IMR-90 (cell line): ENCODE measurements at regions not wholly inside any gene's neighbourhood (a gene's known extent, or its start where the extent isn't known, plus 50 kb on each side); places are given as distances from the start of the nearest gene placed in this dataset.

Experiments used
- ATAC-seq: fragments of 200-7000 bp; cut with Tn5 transposase; 2 replicates; pipeline ENCODE4 v1.9.1; 2020; ENCODE audit warnings: low read depth, mild to moderate bottlenecking, moderate library complexity
- BruUV-seq: library from RNA; stranded (reverse); fragments of 400-500 nt; replicated peaks from 2 replicates; lab custom pipeline; 2021; lab: Mats Ljungman, UMichigan
- CTCF ChIA-PET: fragments of 300-600 bp; formaldehyde crosslinking; extraction: SDS; loops from one replicate; lab custom pipeline; 2021; ENCODE audit warnings: antibody characterized with exemption; lab: Yijun Ruan, JAX
- POLR2A ChIA-PET: fragments of 300-600 bp; sonication (Branson Sonifier 250); formaldehyde crosslinking; loops from one replicate; lab custom pipeline; 2022; ENCODE audit warnings: antibody characterized with exemption; ENCODE audit not compliant: unreplicated experiment; lab: Charles Lee
- DNase-seq: peaks from one replicate; pipeline ENCODE4 v3.0.0; 2013
- H2AFZ ChIP-seq: replicated peaks from 2 replicates; pipeline ENCODE3; 2013; ENCODE audit warnings: low read length, mild to moderate bottlenecking; ENCODE audit not compliant: poor library complexity
- H2AK5ac ChIP-seq: 2 replicates; pipeline ENCODE4 v1.6.1; 2013; ENCODE audit warnings: low read depth, low read length, inconsistent platforms
- H2AK9ac ChIP-seq: replicated peaks from 2 replicates; pipeline ENCODE3; 2013; ENCODE audit warnings: mild to moderate bottlenecking, low read depth, low read length, moderate library complexity; ENCODE audit not compliant: poor library complexity
- H2BK120ac ChIP-seq: 2 replicates; pipeline ENCODE4 v1.6.1; 2013; ENCODE audit warnings: low read depth, low read length, inconsistent platforms
- H2BK15ac ChIP-seq: 3 replicates; pipeline ENCODE4 v1.6.1; 2013; ENCODE audit warnings: low read depth, low read length, inconsistent platforms
- H2BK20ac ChIP-seq: 2 replicates; pipeline ENCODE4 v1.6.1; 2013; ENCODE audit warnings: low read depth, mild to moderate bottlenecking, inconsistent platforms, low read length, moderate library complexity
- H2BK5ac ChIP-seq: 2 replicates; pipeline ENCODE4 v1.6.1; 2013; ENCODE audit warnings: mild to moderate bottlenecking, low read depth, low read length, inconsistent platforms; ENCODE audit not compliant: poor library complexity, severe bottlenecking
- H3K14ac ChIP-seq: replicated peaks from 2 replicates; pipeline ENCODE4 v1.6.1; 2013; ENCODE audit warnings: low read depth, low read length, inconsistent platforms
- H3K18ac ChIP-seq: 2 replicates; pipeline ENCODE4 v1.6.1; 2013; ENCODE audit warnings: low read depth, low read length, control low read depth
- H3K23ac ChIP-seq: 2 replicates; pipeline ENCODE4 v1.6.1; 2013; ENCODE audit warnings: low read depth, low read length, inconsistent platforms
- H3K27ac ChIP-seq: 2 replicates; pipeline ENCODE4 v1.5.1; 2013; ENCODE audit warnings: mild to moderate bottlenecking, control low read depth, low read length; ENCODE audit not compliant: insufficient read depth
- H3K27me3 ChIP-seq: 2 replicates; pipeline ENCODE4 v1.6.1; 2013; ENCODE audit warnings: low read length; ENCODE audit not compliant: control insufficient read depth, insufficient read depth
- H3K36me3 ChIP-seq: 2 replicates; pipeline ENCODE4 v1.6.1; 2013; ENCODE audit warnings: low read length, mixed read lengths; ENCODE audit not compliant: control insufficient read depth, insufficient read depth
- H3K4ac ChIP-seq: 2 replicates; pipeline ENCODE4 v1.6.1; 2013; ENCODE audit warnings: low read depth, low read length, inconsistent platforms
- H3K4me1 ChIP-seq: 2 replicates; pipeline ENCODE4 v1.6.1; 2013; ENCODE audit warnings: low read length, mixed read lengths; ENCODE audit not compliant: control insufficient read depth, insufficient read depth
- H3K4me2 ChIP-seq: 2 replicates; pipeline ENCODE4 v1.6.1; 2013; ENCODE audit warnings: low read depth, mild to moderate bottlenecking, control low read depth, low read length, moderate library complexity
- H3K4me3 ChIP-seq: 2 replicates; pipeline ENCODE4 v1.5.1; 2013; ENCODE audit warnings: low read depth, mild to moderate bottlenecking, control low read depth, low read length, moderate library complexity; ENCODE audit not compliant: insufficient read depth
- H3K56ac ChIP-seq: 2 replicates; pipeline ENCODE4 v1.6.1; 2013; ENCODE audit warnings: low read length, inconsistent platforms; ENCODE audit not compliant: insufficient read depth; ENCODE audit errors: extremely low read depth
- H3K79me1 ChIP-seq, 2 experiments: 2 replicates each; pipeline ENCODE4 v1.6.1; 2013; ENCODE audit warnings: low read length in 2 of 2, inconsistent platforms in 1 of 2, low read depth in 1 of 2
- H3K9ac ChIP-seq: 2 replicates; pipeline ENCODE4 v1.6.1; 2013; ENCODE audit warnings: low read depth, low read length, control low read depth
- H3K9me1 ChIP-seq: 2 replicates; pipeline ENCODE4 v1.6.1; 2013; ENCODE audit warnings: low read length, inconsistent platforms; ENCODE audit not compliant: insufficient read depth
- H3K9me3 ChIP-seq: 2 replicates; pipeline ENCODE4 v1.6.1; 2013; ENCODE audit warnings: low read length; ENCODE audit not compliant: control insufficient read depth, insufficient read depth
- H4K20me1 ChIP-seq: 2 replicates; pipeline ENCODE4 v1.6.1; 2013; ENCODE audit warnings: low read length, inconsistent platforms; ENCODE audit not compliant: insufficient read depth
- H4K5ac ChIP-seq: 2 replicates; pipeline ENCODE4 v1.6.1; 2013; ENCODE audit warnings: mild to moderate bottlenecking, low read depth, low read length, control low read depth
- H4K8ac ChIP-seq, 2 experiments: 2 replicates each; pipeline ENCODE4 v1.6.1; 2013; ENCODE audit warnings: low read depth in 2 of 2, low read length in 2 of 2, control low read depth in 1 of 2, inconsistent platforms in 1 of 2
- H4K91ac ChIP-seq: 2 replicates; pipeline ENCODE4 v1.6.1; 2013; ENCODE audit warnings: low read depth, low read length, inconsistent platforms; ENCODE audit not compliant: insufficient read depth
- CEBPB ChIP-seq: IDR thresholded peaks from 2 replicates; pipeline ENCODE4 v1.6.1; 2012; ENCODE audit warnings: low read depth, low read length, improper control_type of control experiment
- MAZ ChIP-seq: IDR thresholded peaks from 2 replicates; pipeline ENCODE4 v1.6.1; 2012; ENCODE audit warnings: low read depth, mild to moderate bottlenecking, low read length, improper control_type of control experiment, moderate library complexity, borderline replicate concordance
- WGBS, 2 experiments: methylation state at CpG; one replicate each; pipeline versions ENCODE4 v1.1.5 to v1.1.7; 2013; ENCODE audit warnings: missing lambda C conversion rate in 2 of 2; ENCODE audit not compliant: insufficient read length in 1 of 2; ENCODE audit errors: extremely low coverage in 2 of 2; 5-methylcytosine and 5-hydroxymethylcytosine counted together
- dilution Hi-C: fragments of 300-500 bp; cut with HindIII; formaldehyde crosslinking; loops from one replicate; pipeline ENCODE4 v1.14.3; 2018; ENCODE audit warnings: low sequenced_read_pairs; ENCODE audit not compliant: unreplicated experiment
- in situ Hi-C: fragments of 300-500 bp; cut with MboI; formaldehyde crosslinking; loops from 3 replicates; pipeline ENCODE4 v1.14.3; 2019; ENCODE audit warnings: low sequenced_read_pairs, inconsistent platforms, mixed read lengths
- intact Hi-C: fragments of 100-400 bp; cut with micrococcal nuclease; formaldehyde crosslinking; loops from 2 replicates; pipeline ENCODE4 v1.10.0; 2022

DNA sequence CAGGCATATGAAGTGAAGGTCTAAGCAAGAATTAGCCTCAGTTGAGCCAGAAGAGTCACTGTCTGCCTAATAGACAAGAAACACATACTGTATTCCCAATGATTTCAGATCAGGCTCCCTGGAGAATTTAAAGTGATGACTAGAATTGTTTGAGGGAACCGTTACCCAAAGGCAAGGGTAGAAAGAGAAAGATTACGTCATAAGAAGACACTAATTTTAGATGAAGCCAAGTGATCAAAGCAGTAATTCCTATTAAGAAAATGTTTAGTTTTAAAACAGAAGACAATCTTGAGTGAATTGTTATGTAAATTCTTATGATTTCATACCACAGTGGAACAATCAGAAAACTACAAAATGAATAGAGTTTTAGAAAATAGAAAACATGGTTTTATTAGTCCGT, 194.5 kb upstream of the ARSJ start:
- in situ Hi-C loops (no loop called here), dilution Hi-C loops (no loop called here), intact Hi-C loops (no loop called here)
- Histone ChIP-seq H3K56ac (no peak overlapping the region), H3K4me3 (no peak overlapping the region), H3K14ac (no peak overlapping the region), H3K27ac (no peak overlapping the region), H3K4me2 (no peak overlapping the region), H4K91ac (no peak overlapping the region), H2BK15ac (no peak overlapping the region), H3K4me1 (0 out of 2 replicates have a peak, but pooled peaks cover 2% of the 10 kb centered on the region), H2AK5ac (no peak overlapping the region), H3K9ac (no peak overlapping the region), H3K9me1 (no peaks in the 10 kb centered on the region; the same call in 1 of the 2 replicates), H3K27me3 (no peaks in the 10 kb centered on the region), H2AFZ (no peak overlapping the region), H3K9me3 (no peaks in the 10 kb centered on the region), H3K79me1 (no peaks in the 10 kb centered on the region), H2AK9ac (no peak overlapping the region), H4K5ac (no peak overlapping the region), H3K18ac (no peak overlapping the region), H2BK120ac (no peak overlapping the region), H2BK5ac (no peak overlapping the region), H3K4ac (no peak overlapping the region), H4K20me1 (no peaks in the 10 kb centered on the region), H2BK20ac (no peak overlapping the region), H3K36me3 (no peaks in the 10 kb centered on the region), H3K23ac (no peak overlapping the region), H4K8ac (no peak overlapping the region)
- ChIA-PET CTCF (no interaction called here), POLR2A (no interaction called here)
- no CpG with 5 or more reads among the region's 3 CpGs for WGBS, 2 experiments
- ATAC-seq (no peak), DNase-seq (no peak)
- TF ChIP-seq CEBPB = 0 out of 2 replicates have a peak, but pooled peaks have one; percentile 19
- TF ChIP-seq MAZ = no peak
- no TSS peak for BruUV-seq
